HCT116 (cell line): ENCODE measurements at regions not wholly inside any gene's neighbourhood (a gene's known extent, or its start where the extent isn't known, plus 50 kb on each side); places are given as distances from the start of the nearest gene placed in this dataset.

ENCODE experiments used
- ATAC-seq: fragments of 200-7000 bp; cut with Tn5 transposase; 2 replicates; pipeline ENCODE4 v1.9.1; 2020; ENCODE audit warnings: mild to moderate bottlenecking, moderate library complexity
- BruUV-seq: library from RNA; stranded (reverse); fragments of 400-500 nt; replicated peaks from 2 replicates; lab custom pipeline; 2021; lab: Mats Ljungman, UMichigan
- CTCF ChIA-PET: fragments of 300-600 bp; sonication (Branson Sonifier 250); formaldehyde crosslinking; loops from one replicate; lab custom pipeline; 2021; ENCODE audit warnings: antibody characterized with exemption; lab: Charles Lee
- POLR2A ChIA-PET: fragments of 300-600, 350-600 bp; sonication (Branson Sonifier 250); formaldehyde crosslinking; loops from one replicate; lab custom pipeline; 2021; ENCODE audit warnings: antibody characterized with exemption; lab: Charles Lee
- RAD21 ChIA-PET, 2 experiments: fragments of 300-600 bp; sonication (Branson Sonifier 250); formaldehyde crosslinking; loops; one replicate each; lab custom pipeline; 2023; ENCODE audit warnings: low total read pairs in 2 of 2; ENCODE audit not compliant: uncharacterized antibody in 2 of 2, unreplicated experiment in 2 of 2, low non-redundant PET in 1 of 2; lab: Charles Lee
- DNase-seq: peaks from one replicate; pipeline ENCODE4 v3.0.0-alpha.2; 2010; ENCODE audit warnings: low read depth, low spot score
- H2AFZ ChIP-seq: fragments of 200-600 bp; shearing (Covaris generic), sonication (generic); 2 replicates; pipeline ENCODE4 v1.6.1; 2017; ENCODE audit warnings: low read depth, mixed run types, mixed read lengths, antibody characterized with exemption, low read length; ENCODE audit not compliant: poor library complexity, severe bottlenecking
- H3K27ac ChIP-seq: 2 replicates; pipeline ENCODE4 v1.5.1; 2012; ENCODE audit warnings: low read depth, low read length
- H3K27me3 ChIP-seq: fragments of 200-600 bp; sonication (generic); 2 replicates; pipeline ENCODE4 v1.6.1; 2016; ENCODE audit warnings: mixed run types, low read length, mixed read lengths; ENCODE audit not compliant: insufficient read depth
- H3K36me3 ChIP-seq, 2 experiments: fragments of 200-500 bp in 1 of 2; fragments of 200-600 bp in 1 of 2; sonication (Bioruptor generic) in 1 of 2; sonication (generic) in 1 of 2; 2 replicates each; pipeline versions ENCODE4 v1.5.1 to v1.6.1; 2014 to 2016; ENCODE audit warnings: low read length in 2 of 2, inconsistent platforms in 1 of 2, mixed read lengths in 1 of 2, mixed run types in 1 of 2; ENCODE audit not compliant: insufficient read depth in 2 of 2, control insufficient read depth in 1 of 2
- H3K4me1 ChIP-seq, 2 experiments: fragments of 200-600 bp in 1 of 2; sonication (generic) in 1 of 2; 2 replicates each; pipeline versions ENCODE4 v1.5.1 to v1.6.1; 2012 to 2017; ENCODE audit warnings: low read length in 2 of 2, inconsistent platforms in 1 of 2, mild to moderate bottlenecking in 1 of 2, mixed read lengths in 1 of 2, mixed run types in 1 of 2, moderate library complexity in 1 of 2; ENCODE audit not compliant: insufficient read depth in 2 of 2, control insufficient read depth in 1 of 2
- H3K4me2 ChIP-seq: fragments of 200-600 bp; sonication (generic); 2 replicates; pipeline ENCODE4 v1.6.1; 2017; ENCODE audit warnings: mixed run types, low read length, mixed read lengths
- H3K4me3 ChIP-seq, 2 experiments: fragments of 200-600 bp in 1 of 2; sonication (generic) in 1 of 2; replicated peaks in 1 of 2; 2 replicates each; pipeline ENCODE4 v1.5.1; 2011 to 2016; ENCODE audit warnings: low read length in 2 of 2, control low read depth in 1 of 2, low read depth in 1 of 2, mild to moderate bottlenecking in 1 of 2, mixed read lengths in 1 of 2, mixed run types in 1 of 2
- H3K79me2 ChIP-seq: fragments of 200-600 bp; sonication (generic); 2 replicates; pipeline ENCODE4 v1.6.1; 2017; ENCODE audit warnings: mild to moderate bottlenecking, mixed run types, low read length, moderate library complexity, mixed read lengths; ENCODE audit not compliant: insufficient read depth
- H3K9ac ChIP-seq: fragments of 200-600 bp; sonication (generic); 2 replicates; pipeline ENCODE4 v1.6.1; 2016; ENCODE audit warnings: low read length, mixed read lengths
- H3K9me2 ChIP-seq: fragments of 200-600 bp; sonication (generic), shearing (Covaris generic); 2 replicates; pipeline ENCODE4 v1.6.1; 2017; ENCODE audit warnings: mixed run types, mild to moderate bottlenecking, moderate library complexity; ENCODE audit not compliant: insufficient read depth
- H3K9me3 ChIP-seq, 2 experiments: fragments of 200-500 bp in 1 of 2; fragments of 200-600 bp in 1 of 2; sonication (Bioruptor generic) in 1 of 2; sonication (generic) in 1 of 2; 2 replicates each; pipeline ENCODE4 v1.6.1; 2014 to 2017; ENCODE audit warnings: low read length in 2 of 2, mixed read lengths in 2 of 2, inconsistent platforms in 1 of 2, low read depth in 1 of 2, mild to moderate bottlenecking in 1 of 2, mixed run types in 1 of 2, moderate library complexity in 1 of 2; ENCODE audit not compliant: control insufficient read depth in 1 of 2, insufficient read depth in 1 of 2
- H4K20me1 ChIP-seq: fragments of 200-600 bp; sonication (generic), shearing (Covaris generic); 2 replicates; pipeline ENCODE4 v1.6.1; 2017; ENCODE audit warnings: mixed run types, mild to moderate bottlenecking, moderate library complexity; ENCODE audit not compliant: insufficient read depth
- ATF3 ChIP-seq: IDR thresholded peaks from 2 replicates; pipeline ENCODE4 v1.6.1; 2012
- CBX3 ChIP-seq: IDR thresholded peaks from 2 replicates; pipeline ENCODE4 v1.6.1; 2012; ENCODE audit warnings: low read depth
- CEBPB ChIP-seq: IDR thresholded peaks from 2 replicates; pipeline ENCODE4 v1.6.1; 2012; ENCODE audit warnings: low read depth
- CTCF ChIP-seq, 3 experiments: fragments of 200-600 bp in 1 of 3; sonication (generic) in 1 of 3; IDR thresholded peaks in 2 of 3; conservative IDR thresholded peaks in 1 of 3; 2 replicates each; pipeline ENCODE4 v1.5.1; 2012 to 2017; ENCODE audit warnings: low read depth in 2 of 3, low read length in 2 of 3, antibody characterized with exemption in 1 of 3, borderline replicate concordance in 1 of 3, control low read depth in 1 of 3, mild to moderate bottlenecking in 1 of 3, mixed read lengths in 1 of 3, mixed run types in 1 of 3, moderate library complexity in 1 of 3; ENCODE audit not compliant: insufficient read depth in 1 of 3
- ELF1 ChIP-seq: IDR thresholded peaks from 2 replicates; pipeline ENCODE4 v1.6.1; 2012; ENCODE audit warnings: low read depth, borderline replicate concordance
- EZH2 ChIP-seq: fragments of 200-600 bp; sonication (generic); IDR thresholded peaks from 2 replicates; pipeline ENCODE4 v1.6.1; 2017; ENCODE audit warnings: antibody characterized with exemption, mixed run types
- EZH2phosphoT487 ChIP-seq: fragments of 200-600 bp; IDR thresholded peaks from 2 replicates; pipeline ENCODE4 v1.6.1; 2018; ENCODE audit warnings: antibody characterized with exemption, borderline replicate concordance
- FOSL1 ChIP-seq: IDR thresholded peaks from 2 replicates; pipeline ENCODE4 v1.6.1; 2012; ENCODE audit warnings: low read depth
- JUND ChIP-seq: IDR thresholded peaks from 2 replicates; pipeline ENCODE4 v1.6.1; 2012
- POLR2A ChIP-seq: IDR thresholded peaks from 2 replicates; pipeline ENCODE4 v1.7.0; 2011; ENCODE audit warnings: borderline replicate concordance; ENCODE audit not compliant: insufficient read depth, insufficient read length; ENCODE audit errors: extremely low read depth
- POLR2AphosphoS5 ChIP-seq: IDR thresholded peaks from 2 replicates; pipeline ENCODE4 v1.6.1; 2011; ENCODE audit warnings: mild to moderate bottlenecking, low read depth, low read length, moderate library complexity
- RAD21 ChIP-seq: IDR thresholded peaks from 2 replicates; pipeline ENCODE4 v1.6.1; 2012; ENCODE audit warnings: low read depth, mild to moderate bottlenecking
- SIN3A ChIP-seq: IDR thresholded peaks from 2 replicates; pipeline ENCODE4 v1.6.1; 2012; ENCODE audit warnings: low read depth
- SP1 ChIP-seq: IDR thresholded peaks from 2 replicates; pipeline ENCODE4 v1.6.1; 2012; ENCODE audit warnings: low read depth
- SRF ChIP-seq: IDR thresholded peaks from 2 replicates; pipeline ENCODE4 v1.6.1; 2012; ENCODE audit warnings: low read depth
- TCF7L2 ChIP-seq: IDR thresholded peaks from 2 replicates; pipeline ENCODE4 v1.7.0; 2011; ENCODE audit warnings: borderline replicate concordance, inconsistent platforms; ENCODE audit not compliant: insufficient read depth, insufficient read length; ENCODE audit errors: extremely low read depth
- YY1 ChIP-seq: IDR thresholded peaks from 2 replicates; pipeline ENCODE4 v1.6.1; 2011; ENCODE audit warnings: low read length, low read depth, moderate library complexity, mild to moderate bottlenecking; ENCODE audit not compliant: insufficient replicate concordance; ENCODE audit errors: extremely low read depth
- ZBTB33 ChIP-seq: IDR thresholded peaks from 2 replicates; pipeline ENCODE4 v1.6.1; 2011; ENCODE audit warnings: mild to moderate bottlenecking, low read length, moderate library complexity; ENCODE audit not compliant: insufficient replicate concordance; ENCODE audit errors: extremely low read depth
- ZFX ChIP-seq: fragments of 450-650 bp; IDR thresholded peaks from 2 replicates; pipeline ENCODE4 v1.6.1; 2017
- ZNF274 ChIP-seq: fragments of 200-500 bp; sonication (Bioruptor generic); IDR thresholded peaks from 2 replicates; pipeline ENCODE4 v1.6.1; 2014; ENCODE audit warnings: mild to moderate bottlenecking, low read depth, low read length, inconsistent platforms
- intact Hi-C: fragments of 100-400 bp; cut with micrococcal nuclease; formaldehyde crosslinking; loops from 2 replicates; pipeline ENCODE4 v1.10.0; 2022

- no peak overlapping the region for H3K4me2 ChIP-seq
- H3K4me3 ChIP-seq, result no peak overlapping the region
- TF ChIP-seq YY1 (no peak), SP1 (no peak), CTCF (IDR thresholded peaks at IDR 0.05 in 2 of 3, conservative IDR thresholded peaks at IDR 0.05 in 1 of 3; ENCODE audit: borderline replicate concordance in 1 of 3, insufficient read depth in 1 of 3, low read depth in 2 of 3, low read length in 2 of 3) (no peak), ZFX (no peak), EZH2 (no peak), FOSL1 (no peak), SRF (no peak), RAD21 (no peak), CEBPB (no peak), CBX3 (no peak), EZH2phosphoT487 (no peak), POLR2A (no peak), ZNF274 (no peak), ELF1 (no peak), ATF3 (no peak), JUND (no peak), ZBTB33 (no peak), TCF7L2 (no peak), POLR2AphosphoS5 (no peak), SIN3A (no peak)
- ChIA-PET POLR2A (no interaction called here), RAD21 (no interaction called here), CTCF (no interaction called here)
- H3K79me2 ChIP-seq, result no peaks in the 10 kb centered on the region
- H3K4me1 ChIP-seq, result no peaks in the 10 kb centered on the region
- no TSS peak for BruUV-seq
- peaks cover 2 to 12% of the 10 kb centered on the region in 2 experiments; a peak in 2 of 4 replicates for H3K9me3 ChIP-seq
- no peaks in the 10 kb centered on the region for H3K36me3 ChIP-seq
- no peak overlapping the region for H3K9ac ChIP-seq
- DNase-seq (no peak), ATAC-seq (no peak)
- no peaks in the 10 kb centered on the region for H3K27me3 ChIP-seq
- no peak overlapping the region for H3K27ac ChIP-seq
- H4K20me1 ChIP-seq, result no peaks in the 10 kb centered on the region
- no peaks in the 10 kb centered on the region for H3K9me2 ChIP-seq
- H2AFZ ChIP-seq, result no peak overlapping the region
- intact Hi-C loops, result no loop called here
These were observed 434.6 kb upstream of the PRMT6 start for GRCh38 chr1:106621853-106622252.
